ENCODE measurements at regions not wholly inside any gene's neighbourhood (a gene's known extent, or its start where the extent isn't known, plus 50 kb on each side); places are given as distances from the start of the nearest gene placed in this dataset.

- Histone ChIP-seq H3K4me1 (no peaks in the 10 kb centered on the region), H3K36me3 (no peaks in the 10 kb centered on the region), H3K4me3 (ENCODE audit: low read depth, low read length) (no peak overlapping the region), H3K9me3 (no peaks in the 10 kb centered on the region), H3K27me3 (no peaks in the 10 kb centered on the region)
- TF ChIP-seq CTCF (IDR thresholded peaks at IDR 0.05; ENCODE audit: low read depth, low read length): no peak
- no peak for DNase-seq
Observed at GRCh38 chr12:91897025-91897515, 248.6 kb downstream of the BTG1 start.

DNA sequence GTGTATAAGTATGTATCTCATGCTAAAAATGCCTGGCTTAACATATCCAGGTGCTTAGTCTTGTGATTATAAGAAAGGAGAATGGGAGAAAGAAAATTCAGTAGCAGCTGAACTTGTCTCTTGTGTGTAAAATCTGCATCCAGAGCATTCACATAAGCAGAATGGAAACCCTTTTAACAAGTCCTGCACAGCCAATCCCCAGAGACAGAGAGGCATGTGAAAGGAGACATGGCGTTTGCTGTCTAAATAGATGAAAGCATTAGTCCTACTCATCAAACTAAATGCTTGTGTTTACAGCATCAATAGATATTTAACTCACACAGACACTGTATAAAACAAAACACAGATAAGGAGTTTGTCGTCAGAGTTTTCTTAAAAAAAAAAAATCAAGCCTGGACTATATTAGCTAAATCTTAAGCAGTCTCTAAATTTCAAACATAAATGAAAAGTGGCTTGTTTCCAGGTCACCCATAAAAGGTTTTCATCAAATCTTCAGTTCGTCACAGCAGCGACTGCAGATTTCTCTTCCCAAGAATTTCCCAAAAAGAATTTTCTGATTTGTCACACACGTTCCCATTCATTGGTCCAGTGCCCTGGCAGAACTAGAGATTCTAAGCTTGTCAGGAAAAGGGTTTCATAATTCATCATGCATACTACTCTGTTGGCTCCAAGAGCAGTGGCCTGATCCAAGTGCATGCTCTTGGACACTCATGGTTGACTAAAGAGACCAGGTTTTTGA is 249.2 kb downstream of the BTG1 start:
- H3K4me3 ChIP-seq (ENCODE audit: low read depth, low read length): no peak overlapping the region
- TF ChIP-seq CTCF (IDR thresholded peaks at IDR 0.05; ENCODE audit: low read depth, low read length): no peak
- no peak for DNase-seq
- no peaks in the 10 kb centered on the region for H3K9me3 ChIP-seq
- H3K36me3 ChIP-seq: no peaks in the 10 kb centered on the region
- no peaks in the 10 kb centered on the region for H3K4me1 ChIP-seq
- no peaks in the 10 kb centered on the region for H3K27me3 ChIP-seq

DNA sequence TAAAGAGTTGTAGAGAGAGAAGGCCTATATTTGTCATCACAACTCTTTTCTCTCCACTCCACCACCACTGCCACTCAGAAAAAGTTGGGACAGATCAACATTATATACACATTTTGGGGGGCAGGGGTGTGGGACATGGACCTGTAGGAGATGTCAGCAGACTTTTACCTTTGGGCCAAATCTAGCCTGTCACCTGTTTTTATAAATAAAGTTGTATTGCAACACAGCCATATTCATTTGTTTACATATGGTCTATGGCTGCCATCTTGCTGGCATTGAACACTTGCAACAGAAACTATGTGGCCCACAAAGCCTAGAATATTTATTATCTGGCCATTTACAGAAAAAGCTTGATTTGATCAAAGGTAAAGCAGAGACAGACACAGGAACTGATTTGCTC is 250.7 kb downstream of the BTG1 start:
- Histone ChIP-seq H3K4me1 (no peaks in the 10 kb centered on the region), H3K27me3 (no peaks in the 10 kb centered on the region), H3K9me3 (no peaks in the 10 kb centered on the region), H3K4me3 (ENCODE audit: low read depth, low read length) (no peak overlapping the region), H3K36me3 (no peaks in the 10 kb centered on the region)
- no peak for TF ChIP-seq CTCF (IDR thresholded peaks at IDR 0.05; ENCODE audit: low read depth, low read length)
- DNase-seq: no peak

DNA sequence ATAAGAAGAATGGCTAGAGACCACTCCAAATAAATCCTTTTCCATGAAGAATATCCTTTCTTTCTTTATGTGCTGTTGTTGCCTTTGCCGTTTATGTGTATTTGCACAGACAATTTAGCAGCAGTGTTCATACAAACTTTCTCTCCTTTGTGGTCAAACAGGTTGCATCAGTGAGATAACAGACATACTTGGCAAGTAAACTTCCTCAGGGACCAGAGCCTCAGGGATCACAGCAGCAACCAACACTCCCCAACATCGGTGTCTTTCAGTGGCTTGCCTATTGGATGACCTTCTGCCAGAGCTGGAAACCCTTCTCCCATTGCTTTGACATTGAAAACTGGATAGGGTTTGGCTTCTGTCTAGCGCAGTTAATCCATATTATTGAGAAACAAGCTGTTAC is 252.2 kb downstream of the BTG1 start:
- no peaks in the 10 kb centered on the region for H3K36me3 ChIP-seq
- H3K4me1 ChIP-seq: no peaks in the 10 kb centered on the region
- no peaks in the 10 kb centered on the region for H3K27me3 ChIP-seq
- no peaks in the 10 kb centered on the region for H3K9me3 ChIP-seq
- DNase-seq: no peak
- TF ChIP-seq CTCF (IDR thresholded peaks at IDR 0.05; ENCODE audit: low read depth, low read length): no peak
- H3K4me3 ChIP-seq (ENCODE audit: low read depth, low read length): no peak overlapping the region

DNA sequence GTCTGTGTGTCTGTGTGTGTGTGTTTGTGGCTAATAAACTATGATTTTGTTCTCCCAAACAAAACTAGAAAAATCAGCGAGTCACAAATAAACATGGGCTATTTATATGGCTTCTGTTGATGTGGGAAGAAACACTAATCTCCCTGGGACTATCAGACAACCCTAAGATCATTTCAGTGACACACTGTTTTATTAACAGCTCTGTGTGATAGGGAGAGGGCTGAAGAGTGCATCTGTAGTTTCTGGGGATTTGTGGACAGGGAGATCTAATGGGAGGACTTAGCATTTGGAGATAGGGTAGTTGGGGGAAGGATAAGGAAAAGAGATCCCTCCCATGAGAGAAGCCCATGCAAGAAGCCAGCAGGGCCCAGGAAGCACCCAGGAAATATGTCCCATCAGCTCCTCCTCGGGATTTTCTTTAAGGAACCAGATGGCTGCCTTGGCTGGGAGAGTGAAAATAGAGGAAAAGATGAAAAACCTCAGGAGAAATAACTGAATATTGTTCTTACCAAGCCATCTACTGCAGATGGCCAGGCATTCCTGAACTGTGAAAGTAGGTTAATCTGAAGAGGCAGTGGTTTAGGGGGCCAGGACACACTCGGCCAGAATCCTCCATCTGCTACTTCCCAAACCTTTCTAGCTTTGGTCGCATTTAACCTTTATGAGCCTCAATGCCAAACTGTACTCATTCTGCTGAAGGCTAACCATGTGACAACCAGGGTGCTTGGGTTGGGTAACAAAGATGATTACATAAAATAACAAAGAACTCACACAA is 253.4 kb downstream of the BTG1 start:
- Histone ChIP-seq H3K4me1 (no peaks in the 10 kb centered on the region), H3K9me3 (no peaks in the 10 kb centered on the region), H3K4me3 (ENCODE audit: low read depth, low read length) (no peak overlapping the region), H3K36me3 (no peaks in the 10 kb centered on the region), H3K27me3 (no peaks in the 10 kb centered on the region)
- no peak for TF ChIP-seq CTCF (IDR thresholded peaks at IDR 0.05; ENCODE audit: low read depth, low read length)
- DNase-seq: no peak

DNA sequence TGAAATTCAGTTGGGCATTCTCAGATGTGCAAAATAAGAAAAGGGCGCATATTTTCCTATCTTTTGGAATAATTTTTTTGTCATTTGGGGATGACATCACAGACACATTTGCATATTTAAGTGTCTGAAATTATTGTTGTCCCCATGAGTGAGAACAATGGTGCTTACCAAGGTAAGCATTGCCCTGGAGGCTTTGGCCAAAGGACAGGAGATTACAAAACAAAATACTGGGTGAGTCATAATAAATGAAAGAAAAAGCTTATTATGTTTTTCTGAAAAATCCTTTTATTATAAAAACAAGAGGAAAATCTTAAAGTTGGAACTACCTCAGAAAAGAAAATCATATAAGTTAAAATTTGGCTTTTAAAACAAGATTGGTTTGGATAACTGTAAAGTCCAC is 254.9 kb downstream of the BTG1 start:
- H3K4me3 ChIP-seq (ENCODE audit: low read depth, low read length): no peak overlapping the region
- H3K36me3 ChIP-seq: no peaks in the 10 kb centered on the region
- H3K4me1 ChIP-seq: no peaks in the 10 kb centered on the region
- no peaks in the 10 kb centered on the region for H3K27me3 ChIP-seq
- DNase-seq: no peak
- H3K9me3 ChIP-seq: no peaks in the 10 kb centered on the region
- no peak for TF ChIP-seq CTCF (IDR thresholded peaks at IDR 0.05; ENCODE audit: low read depth, low read length)

All from BE2C (cell line).